C4-2B (cell line): ENCODE measurements at regions not wholly inside any gene's neighbourhood (a gene's known extent, or its start where the extent isn't known, plus 50 kb on each side); places are given as distances from the start of the nearest gene placed in this dataset.
"Not testable (repeated sequence)": the region's sequence is repeated elsewhere in the genome, so short reads cannot be mapped to it uniquely, and the experiment has no call there.

ENCODE experiments used
- ZFX ChIP-seq: fragments of 450-650 bp; IDR thresholded peaks from 2 replicates; pipeline ENCODE4 v1.6.1; 2017
- TF ChIP-seq, protein P1 (sequence below): fragments of 450-650 bp; conservative IDR thresholded peaks from 2 replicates; pipeline ENCODE4 v1.5.1; 2017; ENCODE audit warnings: mild to moderate bottlenecking

DNA sequence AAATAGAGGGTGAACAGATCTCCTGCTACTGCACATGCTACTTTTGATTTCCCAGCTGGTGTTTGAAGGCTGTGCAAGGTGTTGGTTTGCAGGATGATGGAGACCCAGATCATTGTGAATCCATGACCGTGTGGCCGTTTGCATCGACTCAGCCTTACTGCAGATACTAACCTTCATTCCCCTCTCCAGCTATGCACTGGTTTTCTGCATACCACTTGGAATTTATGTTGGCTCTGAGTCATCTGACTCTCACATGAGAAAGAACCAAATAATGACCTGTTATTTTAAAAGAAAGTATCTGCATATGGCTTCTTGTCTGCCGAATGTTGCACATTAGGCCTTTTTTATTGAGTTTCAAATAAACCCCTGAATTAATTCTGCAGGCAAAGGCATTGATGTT lies 144.9 kb upstream of the PRKX start:
- TF ChIP-seq, protein P1, sequence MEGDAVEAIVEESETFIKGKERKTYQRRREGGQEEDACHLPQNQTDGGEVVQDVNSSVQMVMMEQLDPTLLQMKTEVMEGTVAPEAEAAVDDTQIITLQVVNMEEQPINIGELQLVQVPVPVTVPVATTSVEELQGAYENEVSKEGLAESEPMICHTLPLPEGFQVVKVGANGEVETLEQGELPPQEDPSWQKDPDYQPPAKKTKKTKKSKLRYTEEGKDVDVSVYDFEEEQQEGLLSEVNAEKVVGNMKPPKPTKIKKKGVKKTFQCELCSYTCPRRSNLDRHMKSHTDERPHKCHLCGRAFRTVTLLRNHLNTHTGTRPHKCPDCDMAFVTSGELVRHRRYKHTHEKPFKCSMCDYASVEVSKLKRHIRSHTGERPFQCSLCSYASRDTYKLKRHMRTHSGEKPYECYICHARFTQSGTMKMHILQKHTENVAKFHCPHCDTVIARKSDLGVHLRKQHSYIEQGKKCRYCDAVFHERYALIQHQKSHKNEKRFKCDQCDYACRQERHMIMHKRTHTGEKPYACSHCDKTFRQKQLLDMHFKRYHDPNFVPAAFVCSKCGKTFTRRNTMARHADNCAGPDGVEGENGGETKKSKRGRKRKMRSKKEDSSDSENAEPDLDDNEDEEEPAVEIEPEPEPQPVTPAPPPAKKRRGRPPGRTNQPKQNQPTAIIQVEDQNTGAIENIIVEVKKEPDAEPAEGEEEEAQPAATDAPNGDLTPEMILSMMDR = not testable (repeated sequence)
- not testable (repeated sequence) for TF ChIP-seq ZFX
